ENCODE measurements at regions not wholly inside any gene's neighbourhood (a gene's known extent, or its start where the extent isn't known, plus 50 kb on each side); places are given as distances from the start of the nearest gene placed in this dataset.

GRCh38 chr2:150911766-150912280 is 349.8 kb downstream of the RBM43 start:
- TF ChIP-seq CTCF (IDR thresholded peaks at IDR 0.05) (no peak), POLR2A (IDR thresholded peaks at IDR 0.05) (no peak)
